ENCODE measurements at regions not wholly inside any gene's neighbourhood (a gene's known extent, or its start where the extent isn't known, plus 50 kb on each side); places are given as distances from the start of the nearest gene placed in this dataset.
"Not testable (repeated sequence)": the region's sequence is repeated elsewhere in the genome, so short reads cannot be mapped to it uniquely, and the experiment has no call there.

GRCh38 chr17:65307081-65307960 lies 170.2 kb downstream of the RGS9 start:
- DNase-seq = no peak
- intact Hi-C loops (cut with DNase I; ENCODE audit: low total_unique reads) = no loop called here
- H3K27me3 ChIP-seq = no peaks in the 10 kb centered on the region
- TF ChIP-seq POLR2A (IDR thresholded peaks at IDR 0.05) (no peak), CTCF (IDR thresholded peaks at IDR 0.05) (no peak)
- no peaks in the 10 kb centered on the region for H3K9me3 ChIP-seq
- H3K4me3 ChIP-seq = no peak overlapping the region
- H3K27ac ChIP-seq = no peak overlapping the region
- no peaks in the 10 kb centered on the region for H3K36me3 ChIP-seq
- H3K4me1 ChIP-seq = no peaks in the 10 kb centered on the region

- no peak for DNase-seq
- Histone ChIP-seq H3K27me3 (no peaks in the 10 kb centered on the region), H3K27ac (no peak overlapping the region), H3K36me3 (no peaks in the 10 kb centered on the region), H3K4me3 (no peak overlapping the region), H3K9me3 (no peaks in the 10 kb centered on the region), H3K4me1 (no peaks in the 10 kb centered on the region)
- intact Hi-C loops (cut with DNase I; ENCODE audit: low total_unique reads) = no loop called here
- TF ChIP-seq POLR2A (IDR thresholded peaks at IDR 0.05) = no peak
- TF ChIP-seq CTCF (IDR thresholded peaks at IDR 0.05) = no peak
Measured at GRCh38 chr17:65305778-65306177, 168.6 kb downstream of the RGS9 start.

- no peaks in the 10 kb centered on the region for H3K9me3 ChIP-seq
Measured at GRCh38 chr17:65305116-65305515, 167.9 kb downstream of the RGS9 start.

GRCh38 chr17:65301882-65302281 lies 164.7 kb downstream of the RGS9 start:
- H3K36me3 ChIP-seq; DNase-seq; H3K9me3 ChIP-seq; intact Hi-C loops (cut with DNase I; ENCODE audit: low total_unique reads); H3K27ac ChIP-seq; H3K27me3 ChIP-seq; H3K4me1 ChIP-seq; H3K4me3 ChIP-seq: not testable (repeated sequence)

More at GRCh38 chr17:65305116-65305515, 167.9 kb downstream of the RGS9 start:
- TF ChIP-seq POLR2A (IDR thresholded peaks at IDR 0.05) = no peak
- TF ChIP-seq CTCF (IDR thresholded peaks at IDR 0.05) = no peak
- H3K4me1 ChIP-seq = no peaks in the 10 kb centered on the region
- H3K36me3 ChIP-seq = no peaks in the 10 kb centered on the region
- intact Hi-C loops (cut with DNase I; ENCODE audit: low total_unique reads) = no loop called here
- no peak overlapping the region for H3K4me3 ChIP-seq
- no peak overlapping the region for H3K27ac ChIP-seq
- no peak for DNase-seq
- no peaks in the 10 kb centered on the region for H3K27me3 ChIP-seq

GRCh38 chr17:65301184-65301583 lies 164.0 kb downstream of the RGS9 start:
- Histone ChIP-seq H3K27me3 (no peaks in the 10 kb centered on the region), H3K4me1 (no peaks in the 10 kb centered on the region), H3K27ac (no peak overlapping the region), H3K4me3 (no peak overlapping the region), H3K9me3 (no peaks in the 10 kb centered on the region), H3K36me3 (no peaks in the 10 kb centered on the region)
- no peak for DNase-seq
- intact Hi-C loops (cut with DNase I; ENCODE audit: low total_unique reads) = no loop called here
- no peak for TF ChIP-seq CTCF (IDR thresholded peaks at IDR 0.05)
- no peak for TF ChIP-seq POLR2A (IDR thresholded peaks at IDR 0.05)
